ENCODE measurements at regions not wholly inside any gene's neighbourhood (a gene's known extent, or its start where the extent isn't known, plus 50 kb on each side); places are given as distances from the start of the nearest gene placed in this dataset.
"Not testable (repeated sequence)": the region's sequence is repeated elsewhere in the genome, so short reads cannot be mapped to it uniquely, and the experiment has no call there.

GRCh38 chr17:70597774-70598173 is 428.4 kb downstream of the KCNJ2 start:
- TF ChIP-seq CTCF (IDR thresholded peaks at IDR 0.05): no peak
- no peaks in the 10 kb centered on the region for H3K36me3 Mint-ChIP-seq (ENCODE audit: low read depth)
- H3K4me1 Mint-ChIP-seq (ENCODE audit: low read depth): no peaks in the 10 kb centered on the region
- no peak overlapping the region for H3K4me3 Mint-ChIP-seq
- H3K27ac Mint-ChIP-seq: no peak overlapping the region
- no peaks in the 10 kb centered on the region for H3K27me3 Mint-ChIP-seq
- POLR2A ChIA-PET: no interaction called here
- DNase-seq: no peak
- CTCF ChIA-PET: no interaction called here
- no peak for ATAC-seq
- no peaks in the 10 kb centered on the region for H3K9me3 Mint-ChIP-seq
- intact Hi-C loops (cut with micrococcal nuclease): no loop called here

- H3K36me3 Mint-ChIP-seq (ENCODE audit: low read depth): no peaks in the 10 kb centered on the region
- no peak overlapping the region for H3K27ac Mint-ChIP-seq
- H3K27me3 Mint-ChIP-seq: no peaks in the 10 kb centered on the region
- no peaks in the 10 kb centered on the region for H3K4me1 Mint-ChIP-seq (ENCODE audit: low read depth)
- no peak overlapping the region for H3K4me3 Mint-ChIP-seq
- TF ChIP-seq CTCF (IDR thresholded peaks at IDR 0.05): no peak
- no peak for DNase-seq
- ChIA-PET CTCF (no interaction called here), POLR2A (no interaction called here)
- H3K9me3 Mint-ChIP-seq: no peaks in the 10 kb centered on the region
- no peak for ATAC-seq
- intact Hi-C loops (cut with micrococcal nuclease): no loop called here
Observed at GRCh38 chr17:70599198-70599597, 429.9 kb downstream of the KCNJ2 start.

GRCh38 chr17:70599945-70600344 is 430.6 kb downstream of the KCNJ2 start:
- POLR2A ChIA-PET; H3K9me3 Mint-ChIP-seq; ATAC-seq; H3K36me3 Mint-ChIP-seq (ENCODE audit: low read depth); H3K4me1 Mint-ChIP-seq (ENCODE audit: low read depth); DNase-seq; H3K27ac Mint-ChIP-seq; CTCF ChIA-PET; H3K4me3 Mint-ChIP-seq; intact Hi-C loops (cut with micrococcal nuclease); H3K27me3 Mint-ChIP-seq: not testable (repeated sequence)

GRCh38 chr17:70603226-70603625 is 433.9 kb downstream of the KCNJ2 start:
- H3K27ac Mint-ChIP-seq: no peak overlapping the region
- H3K9me3 Mint-ChIP-seq: no peaks in the 10 kb centered on the region
- ChIA-PET POLR2A (no interaction called here), CTCF (no interaction called here)
- H3K4me1 Mint-ChIP-seq (ENCODE audit: low read depth): no peaks in the 10 kb centered on the region
- ATAC-seq: no peak
- no peak overlapping the region for H3K4me3 Mint-ChIP-seq
- no peak for DNase-seq
- no peaks in the 10 kb centered on the region for H3K36me3 Mint-ChIP-seq (ENCODE audit: low read depth)
- TF ChIP-seq CTCF (IDR thresholded peaks at IDR 0.05): no peak
- H3K27me3 Mint-ChIP-seq: no peaks in the 10 kb centered on the region
- intact Hi-C loops (cut with micrococcal nuclease): no loop called here

- intact Hi-C loops (cut with micrococcal nuclease): no loop called here
- Mint-ChIP-seq H3K4me1 (ENCODE audit: low read depth) (no peaks in the 10 kb centered on the region), H3K27me3 (peaks cover 4% of the 10 kb centered on the region), H3K36me3 (ENCODE audit: low read depth) (no peaks in the 10 kb centered on the region), H3K4me3 (no peak overlapping the region), H3K27ac (no peak overlapping the region), H3K9me3 (no peaks in the 10 kb centered on the region)
- no peak for TF ChIP-seq CTCF (IDR thresholded peaks at IDR 0.05)
- ATAC-seq: no peak
- CTCF ChIA-PET: no interaction called here
- DNase-seq: no peak
- POLR2A ChIA-PET: no interaction called here
Observed at GRCh38 chr17:70604854-70605253, 435.5 kb downstream of the KCNJ2 start.

- CTCF ChIA-PET: no interaction called here
- Mint-ChIP-seq H3K9me3 (no peaks in the 10 kb centered on the region), H3K27me3 (peaks cover 4% of the 10 kb centered on the region), H3K4me1 (ENCODE audit: low read depth) (no peaks in the 10 kb centered on the region), H3K36me3 (ENCODE audit: low read depth) (no peaks in the 10 kb centered on the region), H3K4me3 (no peak overlapping the region), H3K27ac (no peak overlapping the region)
- ATAC-seq (no peak), DNase-seq (no peak)
- TF ChIP-seq CTCF (IDR thresholded peaks at IDR 0.05): no peak
- intact Hi-C loops (cut with micrococcal nuclease): no loop called here
- POLR2A ChIA-PET: no interaction called here
Observed at GRCh38 chr17:70606086-70606485, 436.8 kb downstream of the KCNJ2 start.

Measured in activated CD8-positive, alpha-beta T cell treated with anti-CD3 and anti-CD28 coated beads for 36 hours (primary cell).